ENCODE measurements at regions not wholly inside any gene's neighbourhood (a gene's known extent, or its start where the extent isn't known, plus 50 kb on each side); places are given as distances from the start of the nearest gene placed in this dataset.

DNA sequence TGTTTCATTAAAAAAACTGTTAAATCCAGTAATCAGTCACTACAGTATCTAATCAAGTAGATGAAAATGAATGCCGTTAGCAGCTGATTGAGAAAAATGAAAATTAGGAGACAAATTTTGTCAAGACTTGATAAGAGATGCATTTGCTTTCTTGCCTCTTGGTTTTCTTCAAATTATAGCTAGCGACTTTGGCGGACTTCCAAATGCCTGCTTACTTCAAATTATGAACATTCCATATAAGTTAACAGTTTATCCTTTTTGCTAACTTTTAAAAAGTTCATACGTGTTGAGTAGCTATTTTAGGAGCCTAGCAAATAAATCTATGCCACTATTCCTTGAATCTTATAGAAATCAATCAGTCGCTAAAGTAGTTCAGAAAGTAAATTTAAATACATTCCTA, 58.8 kb downstream of the PPP4R3C start:
- Histone ChIP-seq H3K79me2 (ENCODE audit: low read depth) (no peaks in the 10 kb centered on the region), H4K20me1 (ENCODE audit: low read depth) (no peaks in the 10 kb centered on the region), H3K27me3 (no peaks in the 10 kb centered on the region), H2AFZ (replicated peaks) (no peak overlapping the region), H3K4me3 (no peak overlapping the region), H3K9ac (no peak overlapping the region), H3K4me1 (no peaks in the 10 kb centered on the region), H3K4me2 (no peak overlapping the region), H3K36me3 (no peaks in the 10 kb centered on the region), H3F3A (ENCODE audit: low read depth) (peaks cover 9% of the 10 kb centered on the region), H3K9me3 (ENCODE audit: low read depth) (peaks cover 31% of the 10 kb centered on the region), H3K27ac (no peak overlapping the region)
- H3K4me3 Mint-ChIP-seq = no peak overlapping the region
- H3K4me1 Mint-ChIP-seq = no peaks in the 10 kb centered on the region
- DNase-seq (ENCODE audit: low spot score) = no peak
- H3K9me3 Mint-ChIP-seq = peaks cover 2% of the 10 kb centered on the region
- no peaks in the 10 kb centered on the region for H3K27me3 Mint-ChIP-seq (ENCODE audit: insufficient read depth, low read depth)
- TF ChIP-seq, protein P1, sequence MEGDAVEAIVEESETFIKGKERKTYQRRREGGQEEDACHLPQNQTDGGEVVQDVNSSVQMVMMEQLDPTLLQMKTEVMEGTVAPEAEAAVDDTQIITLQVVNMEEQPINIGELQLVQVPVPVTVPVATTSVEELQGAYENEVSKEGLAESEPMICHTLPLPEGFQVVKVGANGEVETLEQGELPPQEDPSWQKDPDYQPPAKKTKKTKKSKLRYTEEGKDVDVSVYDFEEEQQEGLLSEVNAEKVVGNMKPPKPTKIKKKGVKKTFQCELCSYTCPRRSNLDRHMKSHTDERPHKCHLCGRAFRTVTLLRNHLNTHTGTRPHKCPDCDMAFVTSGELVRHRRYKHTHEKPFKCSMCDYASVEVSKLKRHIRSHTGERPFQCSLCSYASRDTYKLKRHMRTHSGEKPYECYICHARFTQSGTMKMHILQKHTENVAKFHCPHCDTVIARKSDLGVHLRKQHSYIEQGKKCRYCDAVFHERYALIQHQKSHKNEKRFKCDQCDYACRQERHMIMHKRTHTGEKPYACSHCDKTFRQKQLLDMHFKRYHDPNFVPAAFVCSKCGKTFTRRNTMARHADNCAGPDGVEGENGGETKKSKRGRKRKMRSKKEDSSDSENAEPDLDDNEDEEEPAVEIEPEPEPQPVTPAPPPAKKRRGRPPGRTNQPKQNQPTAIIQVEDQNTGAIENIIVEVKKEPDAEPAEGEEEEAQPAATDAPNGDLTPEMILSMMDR (IDR thresholded peaks at IDR 0.05) = no peak
- TF ChIP-seq EZH2phosphoT487 (IDR thresholded peaks at IDR 0.05) = no peak
- TF ChIP-seq EZH2 (IDR thresholded peaks at IDR 0.05) = no peak
- H3K36me3 Mint-ChIP-seq = no peaks in the 10 kb centered on the region
- H3K27ac Mint-ChIP-seq = no peak overlapping the region

DNA sequence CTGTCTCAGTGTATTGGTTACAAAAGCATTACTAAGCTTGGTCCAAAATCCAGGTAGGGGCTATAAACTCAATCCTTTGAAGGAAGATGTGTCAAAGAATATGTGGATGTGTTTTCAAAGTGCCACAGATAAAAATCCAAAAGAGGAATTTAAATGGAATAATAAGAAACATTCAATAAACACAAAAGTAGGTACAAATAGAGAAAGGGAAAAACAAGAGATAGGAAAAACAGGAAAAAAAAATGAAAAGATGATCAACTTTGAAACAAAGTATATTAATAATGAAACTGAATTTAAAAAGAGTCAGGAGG, 64.0 kb downstream of the PPP4R3C start:
- peaks cover 3% of the 10 kb centered on the region for H3K9me3 Mint-ChIP-seq
- no peak overlapping the region for H2AFZ ChIP-seq (replicated peaks)
- H3K27me3 Mint-ChIP-seq (ENCODE audit: insufficient read depth, low read depth) = no peaks in the 10 kb centered on the region
- no peak for TF ChIP-seq EZH2phosphoT487 (IDR thresholded peaks at IDR 0.05)
- no peak for TF ChIP-seq EZH2 (IDR thresholded peaks at IDR 0.05)
- TF ChIP-seq, protein P1 (IDR thresholded peaks at IDR 0.05) = no peak
- no peak for DNase-seq (ENCODE audit: low spot score)
- H3K9ac ChIP-seq = no peak overlapping the region
- no peak overlapping the region for H3K27ac Mint-ChIP-seq
- no peak overlapping the region for H3K4me2 ChIP-seq
- no peaks in the 10 kb centered on the region for H3K79me2 ChIP-seq (ENCODE audit: low read depth)
- H3K4me1 ChIP-seq = no peaks in the 10 kb centered on the region
- H3K4me3 ChIP-seq = no peak overlapping the region
- H4K20me1 ChIP-seq (ENCODE audit: low read depth) = no peaks in the 10 kb centered on the region
- H3K36me3 ChIP-seq = no peaks in the 10 kb centered on the region
- H3K36me3 Mint-ChIP-seq = no peaks in the 10 kb centered on the region
- no peaks in the 10 kb centered on the region for H3K4me1 Mint-ChIP-seq
- no peak overlapping the region for H3K4me3 Mint-ChIP-seq
- peaks cover 9% of the 10 kb centered on the region for H3F3A ChIP-seq (ENCODE audit: low read depth)
- no peak overlapping the region for H3K27ac ChIP-seq
- H3K9me3 ChIP-seq (ENCODE audit: low read depth) = peaks cover 29% of the 10 kb centered on the region
- no peaks in the 10 kb centered on the region for H3K27me3 ChIP-seq

DNA sequence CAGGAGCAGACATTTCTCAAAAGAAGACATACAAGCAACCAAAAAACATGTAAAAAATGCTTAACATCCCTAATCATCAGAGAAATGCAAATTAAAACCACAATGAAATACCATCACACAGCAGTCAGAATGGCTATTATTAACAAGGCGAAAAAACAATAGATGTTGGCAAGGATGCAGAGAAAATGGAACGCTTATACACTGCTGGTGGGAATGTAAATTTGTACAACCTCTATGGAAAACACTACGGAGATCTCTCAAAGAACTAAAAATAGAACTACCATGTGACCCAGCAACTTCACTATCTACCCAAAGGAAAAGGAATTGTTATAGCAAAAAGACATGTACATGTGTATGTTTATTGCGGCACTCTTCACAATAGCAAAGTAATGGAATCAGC, 71.5 kb downstream of the PPP4R3C start:
- Histone ChIP-seq H3K9ac (no peak overlapping the region), H3K79me2 (ENCODE audit: low read depth) (no peaks in the 10 kb centered on the region), H3K27ac (no peak overlapping the region), H3F3A (ENCODE audit: low read depth) (no peaks in the 10 kb centered on the region), H3K36me3 (no peaks in the 10 kb centered on the region), H3K4me1 (no peaks in the 10 kb centered on the region), H3K4me2 (no peak overlapping the region), H4K20me1 (ENCODE audit: low read depth) (no peaks in the 10 kb centered on the region), H2AFZ (replicated peaks) (no peak overlapping the region), H3K9me3 (ENCODE audit: low read depth) (peaks cover 17% of the 10 kb centered on the region), H3K4me3 (no peak overlapping the region), H3K27me3 (no peaks in the 10 kb centered on the region)
- Mint-ChIP-seq H3K9me3 (no peaks in the 10 kb centered on the region), H3K4me1 (no peaks in the 10 kb centered on the region), H3K4me3 (no peak overlapping the region), H3K27me3 (ENCODE audit: insufficient read depth, low read depth) (no peaks in the 10 kb centered on the region), H3K36me3 (no peaks in the 10 kb centered on the region), H3K27ac (no peak overlapping the region)
- DNase-seq (ENCODE audit: low spot score) = no peak
- TF ChIP-seq EZH2 (IDR thresholded peaks at IDR 0.05) = no peak
- TF ChIP-seq, protein P1 (IDR thresholded peaks at IDR 0.05) = no peak
- TF ChIP-seq EZH2phosphoT487 (IDR thresholded peaks at IDR 0.05) = no peak

DNA sequence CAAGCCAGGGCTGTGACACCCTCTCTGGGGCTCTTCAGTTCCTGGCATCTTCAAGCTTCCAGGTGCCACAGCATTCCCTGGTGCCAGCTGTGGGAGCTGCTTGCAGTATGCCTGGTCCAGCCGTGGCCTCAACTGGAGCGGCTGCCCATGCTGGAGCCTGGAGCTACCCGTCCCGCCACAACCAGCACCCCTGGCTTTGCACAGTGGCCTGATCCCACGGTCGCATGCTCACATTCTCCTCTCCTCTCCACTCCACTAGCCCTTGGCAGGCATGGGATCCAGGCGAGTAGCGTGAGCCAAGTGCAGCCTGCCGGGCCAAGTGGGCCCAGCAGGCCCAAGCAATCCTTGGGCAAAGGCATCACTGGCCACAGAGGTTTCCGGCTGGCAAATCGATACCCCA, 81.7 kb downstream of the PPP4R3C start:
- no peaks in the 10 kb centered on the region for H4K20me1 ChIP-seq (ENCODE audit: low read depth)

More for the DNA sequence above, 81.7 kb downstream of the PPP4R3C start:
- Mint-ChIP-seq H3K4me1 (no peaks in the 10 kb centered on the region), H3K9me3 (peaks cover 2% of the 10 kb centered on the region), H3K27ac (no peak overlapping the region), H3K27me3 (ENCODE audit: insufficient read depth, low read depth) (no peaks in the 10 kb centered on the region), H3K36me3 (no peaks in the 10 kb centered on the region), H3K4me3 (no peak overlapping the region)
- H3K27me3 ChIP-seq = no peaks in the 10 kb centered on the region
- H3K9ac ChIP-seq = no peak overlapping the region
- H3K79me2 ChIP-seq (ENCODE audit: low read depth) = no peaks in the 10 kb centered on the region
- no peaks in the 10 kb centered on the region for H3K4me1 ChIP-seq
- H3F3A ChIP-seq (ENCODE audit: low read depth) = no peaks in the 10 kb centered on the region
- no peak overlapping the region for H3K27ac ChIP-seq
- DNase-seq (ENCODE audit: low spot score) = no peak
- H3K4me3 ChIP-seq = no peak overlapping the region
- no peaks in the 10 kb centered on the region for H3K36me3 ChIP-seq
- no peak overlapping the region for H2AFZ ChIP-seq (replicated peaks)
- TF ChIP-seq, protein P1 (IDR thresholded peaks at IDR 0.05) = no peak
- TF ChIP-seq EZH2phosphoT487 (IDR thresholded peaks at IDR 0.05) (no peak), EZH2 (IDR thresholded peaks at IDR 0.05) (no peak)
- H3K9me3 ChIP-seq (ENCODE audit: low read depth) = peaks cover 4% of the 10 kb centered on the region
- H3K4me2 ChIP-seq = no peak overlapping the region

Measured in neural progenitor cell (in vitro differentiated cells).